SK-N-SH (cell line): ENCODE measurements at regions not wholly inside any gene's neighbourhood (a gene's known extent, or its start where the extent isn't known, plus 50 kb on each side); places are given as distances from the start of the nearest gene placed in this dataset.

Source experiments
- CTCF ChIA-PET: fragments of 300-600, 350-600 bp; formaldehyde crosslinking; extraction: SDS; loops from one replicate; lab custom pipeline; 2021; lab: Yijun Ruan, JAX
- POLR2A ChIA-PET: fragments of 350-600 bp; sonication (Branson Sonifier 250); formaldehyde crosslinking; extraction: SDS; loops from one replicate; lab custom pipeline; 2020; ENCODE audit warnings: antibody characterized with exemption, inconsistent platforms; lab: Yijun Ruan, JAX
- DNase-seq: peaks from one replicate; pipeline ENCODE4 v3.0.0; 2012
- H2AFZ ChIP-seq: fragments of 200-600 bp; sonication (generic); 2 replicates; pipeline ENCODE4 v1.8.1; 2016; ENCODE audit warnings: antibody characterized with exemption, mild to moderate bottlenecking, low read depth
- H3F3A ChIP-seq: fragments of 200-600 bp; sonication (generic); replicated peaks from 2 replicates; pipeline ENCODE3; 2016; ENCODE audit warnings: antibody characterized with exemption, mild to moderate bottlenecking; ENCODE audit not compliant: insufficient read depth
- H3K27ac ChIP-seq, 2 experiments: fragments of 200-500 bp in 1 of 2; fragments of 200-600 bp in 1 of 2; sonication (Bioruptor generic) in 1 of 2; sonication (generic), shearing (Covaris generic) in 1 of 2; 2 replicates each; pipeline versions ENCODE4 v1.5.1 to v1.6.1; 2014 to 2016; ENCODE audit warnings: low read depth in 2 of 2, inconsistent platforms in 1 of 2, low read length in 1 of 2, mild to moderate bottlenecking in 1 of 2, mixed read lengths in 1 of 2
- H3K27me3 ChIP-seq: fragments of 200-600 bp; sonication (generic), shearing (Covaris generic); 2 replicates; pipeline ENCODE4 v1.6.1; 2016; ENCODE audit warnings: mixed run types; ENCODE audit not compliant: insufficient read depth
- H3K36me3 ChIP-seq, 2 experiments: fragments of 200-500 bp in 1 of 2; fragments of 200-600 bp in 1 of 2; sonication (Bioruptor generic) in 1 of 2; sonication (generic) in 1 of 2; replicated peaks in 1 of 2; 2 replicates each; pipeline versions ENCODE3 to v1.5.1; 2014 to 2016; ENCODE audit warnings: low read length in 1 of 2, mild to moderate bottlenecking in 1 of 2; ENCODE audit not compliant: insufficient read depth in 2 of 2, control insufficient read depth in 1 of 2
- H3K4me1 ChIP-seq, 2 experiments: fragments of 200-500 bp in 1 of 2; fragments of 200-600 bp in 1 of 2; sonication (Bioruptor generic) in 1 of 2; sonication (generic), shearing (Covaris generic) in 1 of 2; 2 replicates each; pipeline versions ENCODE4 v1.5.1 to v1.6.1; 2014 to 2016; ENCODE audit warnings: low read depth in 1 of 2, low read length in 1 of 2, mixed run types in 1 of 2; ENCODE audit not compliant: insufficient read depth in 2 of 2, control insufficient read depth in 1 of 2
- H3K4me2 ChIP-seq: fragments of 200-600 bp; sonication (generic), shearing (Covaris generic); 2 replicates; pipeline ENCODE4 v1.6.1; 2017; ENCODE audit warnings: mixed run types
- H3K4me3 ChIP-seq, 2 experiments: fragments of 200-500 bp in 1 of 2; fragments of 200-600 bp in 1 of 2; sonication (Bioruptor generic) in 1 of 2; sonication (generic), shearing (Covaris generic) in 1 of 2; 2 replicates each; pipeline versions ENCODE4 v1.5.1 to v1.8.1; 2014 to 2016; ENCODE audit warnings: low read depth in 2 of 2, inconsistent platforms in 1 of 2, low read length in 1 of 2, mild to moderate bottlenecking in 1 of 2, mixed read lengths in 1 of 2, moderate library complexity in 1 of 2
- H3K79me2 ChIP-seq: fragments of 200-600 bp; sonication (generic); 2 replicates; pipeline ENCODE4 v1.8.1; 2017; ENCODE audit warnings: mild to moderate bottlenecking; ENCODE audit not compliant: insufficient read depth
- H3K9ac ChIP-seq: fragments of 200-600 bp; sonication (generic); 2 replicates; pipeline ENCODE4 v1.6.1; 2017; ENCODE audit warnings: mixed run types
- H3K9me2 ChIP-seq: fragments of 200-600 bp; sonication (generic); 2 replicates; pipeline ENCODE4 v1.6.1; 2017; ENCODE audit warnings: mixed run types
- H3K9me3 ChIP-seq: fragments of 200-600 bp; sonication (generic); 2 replicates; pipeline ENCODE4 v1.6.1; 2017; ENCODE audit warnings: mixed run types, mild to moderate bottlenecking, moderate library complexity
- H4K20me1 ChIP-seq: fragments of 200-600 bp; sonication (generic); 2 replicates; pipeline ENCODE4 v1.6.1; 2017; ENCODE audit warnings: mild to moderate bottlenecking, mixed run types; ENCODE audit not compliant: insufficient read depth
- CHD2 ChIP-seq: fragments of 150-350 bp; IDR thresholded peaks from 2 replicates; pipeline ENCODE4 v1.6.1; 2018; ENCODE audit warnings: low read length; ENCODE audit not compliant: partially characterized antibody
- EP300 ChIP-seq, 2 experiments: IDR thresholded peaks; 2 replicates each; pipeline versions ENCODE4 v1.4.0 to v1.6.1; 2012; ENCODE audit warnings: borderline replicate concordance in 1 of 2, low read depth in 1 of 2, low read length in 1 of 2
- EZH2phosphoT487 ChIP-seq: fragments of 200-600 bp; sonication (generic); IDR thresholded peaks from 2 replicates; pipeline ENCODE4 v1.6.1; 2017; ENCODE audit warnings: low read depth, mixed run types, mild to moderate bottlenecking, antibody characterized with exemption, moderate library complexity, borderline replicate concordance
- FOSL2 ChIP-seq: IDR thresholded peaks from 2 replicates; pipeline ENCODE4 v1.4.0; 2012; ENCODE audit warnings: low read depth, mild to moderate bottlenecking, moderate library complexity, borderline replicate concordance
- FOXJ3 ChIP-seq: sonication (generic); formaldehyde crosslinking; IDR thresholded peaks from 2 replicates; pipeline ENCODE4 v1.5.1; 2020; ENCODE audit warnings: mild to moderate bottlenecking, missing genetic modification reagents
- GATA2 ChIP-seq: sonication (generic); formaldehyde crosslinking; IDR thresholded peaks from 2 replicates; pipeline ENCODE4 v1.5.0; 2020; ENCODE audit warnings: mild to moderate bottlenecking, missing genetic modification reagents
- JUND ChIP-seq: IDR thresholded peaks from 2 replicates; pipeline ENCODE4 v1.4.0; 2012
- NFIC ChIP-seq: IDR thresholded peaks from 2 replicates; pipeline ENCODE4 v1.4.0; 2012; ENCODE audit warnings: borderline replicate concordance
- SIN3A ChIP-seq: IDR thresholded peaks from 2 replicates; pipeline ENCODE4 v1.6.1; 2012; ENCODE audit warnings: low read depth, mild to moderate bottlenecking, low read length, moderate library complexity, borderline replicate concordance
- SMC3 ChIP-seq: IDR thresholded peaks from 2 replicates; pipeline ENCODE4 v1.6.1; 2012; ENCODE audit warnings: low read depth, low read length, improper control_type of control experiment
- TAF1 ChIP-seq: IDR thresholded peaks from 2 replicates; pipeline ENCODE4 v1.6.1; 2012; ENCODE audit warnings: low read depth, mild to moderate bottlenecking, low read length, moderate library complexity, borderline replicate concordance
- TCF12 ChIP-seq: IDR thresholded peaks from 2 replicates; pipeline ENCODE4 v1.4.0; 2012
- TEAD4 ChIP-seq: IDR thresholded peaks from 2 replicates; pipeline ENCODE4 v1.4.0; 2012; ENCODE audit warnings: mild to moderate bottlenecking, borderline replicate concordance; ENCODE audit not compliant: insufficient read depth
- USF1 ChIP-seq: IDR thresholded peaks from 2 replicates; pipeline ENCODE4 v1.4.0; 2012; ENCODE audit warnings: low read depth, borderline replicate concordance
- USF2 ChIP-seq: fragments of 150-350 bp; IDR thresholded peaks from 2 replicates; pipeline ENCODE4 v1.6.1; 2017; ENCODE audit warnings: antibody characterized with exemption, low read length, low read depth, borderline replicate concordance
- YY1 ChIP-seq: IDR thresholded peaks from 2 replicates; pipeline ENCODE4 v1.4.0; 2012; ENCODE audit warnings: low read depth, mild to moderate bottlenecking
- WGBS: methylation state at CpG from one replicate; pipeline ENCODE4 v1.1.6; 2017; ENCODE audit warnings: low lambda C conversion rate; 5-methylcytosine and 5-hydroxymethylcytosine counted together

- TF ChIP-seq SMC3, result no peak
- TF ChIP-seq FOXJ3 (CRISPR knock-in tag), result no peak
- no peak for TF ChIP-seq USF2
- TF ChIP-seq EP300 (IDR thresholded peaks at IDR 0.05; ENCODE audit: borderline replicate concordance in 1 of 2, low read depth in 1 of 2, low read length in 1 of 2), result no peak
Measured at GRCh38 chr5:166382031-166382430, 1909.4 kb upstream of the WWC1 start (continued).

- no peaks in the 10 kb centered on the region for H3K79me2 ChIP-seq
- H3K9ac ChIP-seq, result no peak overlapping the region
- no peak for DNase-seq
- no peak for TF ChIP-seq SIN3A
- no peak for TF ChIP-seq JUND
- TF ChIP-seq TCF12, result no peak
- TF ChIP-seq EZH2phosphoT487, result no peak
- TF ChIP-seq TEAD4, result no peak
- TF ChIP-seq GATA2 (CRISPR knock-in tag), result no peak
- no peak for TF ChIP-seq TAF1
- no peak for TF ChIP-seq CHD2
- no peak for TF ChIP-seq USF2
- TF ChIP-seq YY1, result no peak
- no peak for TF ChIP-seq USF1
- no peak for TF ChIP-seq NFIC
- no peak for TF ChIP-seq FOSL2
- no peaks in the 10 kb centered on the region for H3K27me3 ChIP-seq
- no peak overlapping the region for H3K4me2 ChIP-seq
- WGBS, result 52% methylated on average over 3 of the region's 3 CpGs
- no peak overlapping the region for H2AFZ ChIP-seq
- no peaks in the 10 kb centered on the region for H3F3A ChIP-seq
- H3K4me1 ChIP-seq, result peaks cover 0 to 2% of the 10 kb centered on the region in 2 experiments; a peak in 1 of 4 replicates
- no peaks in the 10 kb centered on the region for H3K36me3 ChIP-seq
- POLR2A ChIA-PET, result no interaction called here
- CTCF ChIA-PET, result interaction anchor here (0.7 kb wide), 1 partner anchor 755 kb away, joined by 3 read pairs; no protein-coding TSS in a partner anchor
- no peaks in the 10 kb centered on the region for H3K9me3 ChIP-seq
- no peaks in the 10 kb centered on the region for H4K20me1 ChIP-seq
- no peak overlapping the region for H3K27ac ChIP-seq
- no peaks in the 10 kb centered on the region for H3K9me2 ChIP-seq
- H3K4me3 ChIP-seq, result no peak overlapping the region
Measured at GRCh38 chr5:166398131-166398530, 1893.3 kb upstream of the WWC1 start.
